Ovary (tissue), 3 donors: ENCODE measurements at regions not wholly inside any gene's neighbourhood (a gene's known extent, or its start where the extent isn't known, plus 50 kb on each side); places are given as distances from the start of the nearest gene placed in this dataset.

Experiments
- CTCF ChIP-seq, 3 donors: fragments of 450-650 bp in 2 of 3; fragments of 200-600 bp in 1 of 3; IDR thresholded peaks; one replicate each; pipeline versions ENCODE4 v1.5.1 to v1.8.0; 2016 to 2022; ENCODE audit warnings: antibody characterized with exemption in 3 of 3, mild to moderate bottlenecking in 1 of 3
- POLR2A ChIP-seq: fragments of 450-650 bp; IDR thresholded peaks from one replicate; pipeline ENCODE4 v1.6.1; 2017; ENCODE audit warnings: antibody characterized with exemption, mild to moderate bottlenecking, moderate library complexity
- donor health status: DM: no; HTN: no; CAD: no.

GRCh38 chr1:5345556-5345955, 646.7 kb downstream of the NPHP4 start:
- TF ChIP-seq CTCF (IDR thresholded peaks at IDR 0.05), result no peak
- no peak for TF ChIP-seq POLR2A
